ENCODE measurements at regions not wholly inside any gene's neighbourhood (a gene's known extent, or its start where the extent isn't known, plus 50 kb on each side); places are given as distances from the start of the nearest gene placed in this dataset.
"Not testable (repeated sequence)": the region's sequence is repeated elsewhere in the genome, so short reads cannot be mapped to it uniquely, and the experiment has no call there.

DNA sequence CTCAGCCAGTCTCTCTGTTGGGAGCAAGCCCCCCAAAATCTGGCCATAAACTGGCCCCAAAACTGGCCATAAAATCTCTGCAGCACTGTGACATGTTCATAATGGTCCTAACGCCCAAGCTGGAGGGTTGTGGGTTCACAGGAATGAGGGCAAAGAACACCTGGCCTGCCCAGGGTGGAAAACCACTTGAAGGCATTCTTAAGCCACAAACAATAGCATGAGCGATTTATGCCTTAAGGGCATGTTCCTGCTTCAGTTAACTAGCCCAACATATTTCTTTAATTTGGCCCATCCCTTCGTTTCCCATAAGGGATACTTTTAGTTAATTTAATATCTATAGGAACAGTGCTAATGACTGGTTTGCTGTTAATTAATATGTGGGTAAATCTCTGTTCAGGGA, 205.8 kb downstream of the ALG10 start:
- not testable (repeated sequence) for FAIRE-seq

DNA sequence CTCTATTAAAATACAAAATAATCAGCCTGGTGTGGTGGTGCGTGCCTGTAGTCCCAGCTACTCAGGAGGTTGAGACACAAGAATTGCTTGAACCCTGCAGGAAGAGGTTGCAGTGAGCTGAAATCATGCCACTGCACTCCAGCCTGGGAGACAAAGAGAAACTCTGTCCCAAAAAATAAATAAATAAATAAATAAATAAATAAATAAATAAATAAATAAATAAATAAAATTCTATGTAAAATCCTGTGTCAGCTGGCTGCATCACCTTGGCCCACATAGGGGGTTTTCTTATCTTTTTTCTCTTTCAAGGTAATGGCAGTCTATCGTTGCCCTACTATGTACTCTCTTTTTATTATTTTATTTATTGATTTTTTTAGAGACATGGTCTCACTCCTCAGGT, 206.7 kb downstream of the ALG10 start:
- FAIRE-seq: not testable (repeated sequence)

GRCh38 chr12:34233618-34234017, 211.3 kb downstream of the ALG10 start:
- no peak for FAIRE-seq

DNA sequence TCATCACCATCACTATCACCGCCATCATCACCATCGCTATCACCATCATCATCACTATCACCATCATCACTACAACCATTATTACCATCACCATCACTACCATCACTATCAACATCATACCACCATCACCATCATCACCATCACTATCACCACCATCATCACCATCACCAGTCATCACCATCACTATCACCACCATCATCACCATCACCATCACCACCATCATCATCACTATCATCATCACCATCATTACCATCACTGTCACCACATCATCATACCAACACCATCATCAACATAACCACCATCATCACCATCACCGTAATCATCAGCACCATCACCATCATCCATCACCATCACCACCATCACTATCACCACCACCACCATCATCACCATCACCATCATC, 213.8 kb downstream of the ALG10 start:
- FAIRE-seq: no peak

GRCh38 chr12:34244608-34245007, 222.3 kb downstream of the ALG10 start:
- FAIRE-seq: no peak

DNA sequence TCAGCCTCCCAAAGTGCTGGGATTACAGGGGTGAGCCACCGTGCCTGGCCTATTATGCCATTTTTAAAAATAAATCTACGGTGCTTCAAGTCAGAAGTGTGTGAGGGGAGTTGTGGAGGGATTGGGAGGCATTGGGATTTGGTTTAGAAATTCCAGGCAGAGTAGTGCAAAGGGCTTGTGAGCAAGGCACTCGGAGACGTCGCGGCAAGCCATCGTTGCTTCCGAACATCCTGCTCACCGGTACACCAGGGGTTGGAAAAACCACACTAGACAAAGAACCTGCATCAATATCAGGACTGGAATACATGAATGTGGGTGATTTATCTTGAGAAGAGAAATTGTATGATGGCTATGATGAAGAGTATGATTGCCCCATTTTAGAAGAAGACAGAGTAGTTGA, 227.0 kb downstream of the ALG10 start:
- FAIRE-seq: no peak

DNA sequence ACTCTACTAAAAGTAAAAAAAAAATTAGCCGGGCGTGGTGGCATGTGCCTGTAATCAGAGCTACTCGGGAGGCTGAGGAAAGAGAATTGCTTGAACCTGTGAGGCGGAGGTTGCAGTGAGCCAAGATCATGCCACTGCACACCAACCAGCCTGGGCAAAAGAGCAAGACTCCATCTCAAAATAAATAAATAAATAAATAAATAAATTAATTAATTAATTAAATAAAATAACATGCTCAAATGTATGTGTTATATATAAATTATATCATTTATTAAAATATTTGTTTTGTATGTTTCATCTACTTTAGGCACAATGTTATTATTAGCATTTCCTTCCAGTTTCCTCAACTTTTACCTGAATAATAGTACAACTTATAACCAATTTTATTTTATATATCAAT, 229.6 kb downstream of the ALG10 start:
- FAIRE-seq: not testable (repeated sequence)

DNA sequence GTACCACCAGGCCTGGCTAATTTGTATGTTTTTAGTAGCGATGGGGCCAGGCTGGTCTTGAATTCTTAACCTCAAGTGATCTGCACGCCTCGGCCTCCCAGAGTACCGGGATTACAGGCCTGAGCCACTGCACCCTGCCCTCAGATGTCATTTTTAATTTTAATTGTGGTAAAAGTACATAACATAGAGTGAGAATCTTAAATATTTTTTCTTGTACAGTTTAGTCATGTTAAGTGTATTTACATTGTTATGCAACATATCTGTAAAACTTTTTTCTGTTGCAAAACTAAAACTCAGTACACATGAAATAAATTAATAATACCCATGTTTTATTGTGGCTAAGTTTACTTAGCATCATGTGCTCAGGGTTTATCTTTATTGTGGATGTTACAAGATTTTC, 231.4 kb downstream of the ALG10 start:
- FAIRE-seq: peak; percentile 53

- FAIRE-seq: no peak
These were observed 234.8 kb downstream of the ALG10 start for GRCh38 chr12:34257093-34257492.

DNA sequence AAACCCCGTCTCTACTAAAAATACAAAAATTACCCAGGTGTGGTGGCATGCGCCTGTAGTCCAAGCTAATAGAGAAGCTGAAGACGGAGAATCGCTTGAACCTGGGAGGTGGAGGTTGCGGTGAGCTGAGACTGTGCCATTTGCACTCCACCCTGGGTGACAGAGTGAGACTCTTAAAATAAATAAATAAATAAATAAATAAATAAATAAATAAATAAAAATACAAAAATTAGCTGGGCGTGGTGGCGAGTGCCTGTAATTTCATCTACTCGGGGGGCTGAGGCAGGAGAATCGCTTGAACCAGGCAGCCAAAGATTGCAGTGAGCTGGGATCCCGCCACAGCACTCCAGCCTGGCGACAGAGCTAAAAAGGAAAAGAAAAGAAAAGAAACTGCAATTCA, 239.8 kb downstream of the ALG10 start:
- FAIRE-seq: not testable (repeated sequence)

GRCh38 chr12:34264110-34264509, 241.8 kb downstream of the ALG10 start:
- FAIRE-seq: no peak

- FAIRE-seq: not testable (repeated sequence)
These were observed 251.4 kb downstream of the ALG10 start for GRCh38 chr12:34273703-34274102.

DNA sequence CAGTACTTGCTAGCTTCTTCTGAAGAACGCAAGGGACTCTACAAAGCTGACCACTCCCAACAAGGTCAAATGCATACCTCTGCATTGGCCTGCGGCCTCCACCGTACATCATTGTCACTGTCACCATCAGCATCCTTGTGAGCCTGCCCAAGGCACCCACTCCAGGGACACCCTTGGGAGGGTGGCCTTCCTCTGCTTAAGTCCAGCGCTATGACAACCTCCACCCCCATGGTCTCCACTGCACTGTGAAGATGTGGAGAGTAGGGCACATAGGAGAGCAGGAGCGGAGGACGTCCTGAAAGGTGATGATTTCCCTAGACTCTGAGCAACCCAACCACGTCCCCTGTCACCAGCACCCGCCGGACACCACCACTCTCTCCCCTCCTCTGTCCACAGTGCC, 252.8 kb downstream of the ALG10 start:
- FAIRE-seq: no peak

- no peak for FAIRE-seq
These were observed 264.2 kb downstream of the ALG10 start for GRCh38 chr12:34286483-34286882.

DNA sequence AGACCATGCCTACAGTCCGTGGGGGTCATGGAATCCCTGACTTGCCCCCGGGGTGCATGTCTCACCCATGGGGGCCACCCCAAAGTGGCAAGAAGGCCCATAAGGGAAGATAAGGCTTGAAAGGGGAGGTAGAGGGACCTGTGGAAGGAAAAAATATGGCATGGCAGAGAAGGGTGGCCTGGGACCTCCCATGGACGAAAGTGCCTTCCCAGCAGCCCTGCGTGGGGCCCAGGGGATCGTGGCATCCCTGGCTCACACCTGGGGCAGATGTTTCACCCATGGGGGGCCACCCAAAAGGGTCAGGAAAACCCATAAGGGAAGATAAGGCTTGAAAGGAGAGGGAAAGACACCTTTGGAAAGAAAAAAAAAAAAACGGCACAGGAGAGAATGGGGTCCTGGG, 264.6 kb downstream of the ALG10 start:
- no peak for FAIRE-seq

DNA sequence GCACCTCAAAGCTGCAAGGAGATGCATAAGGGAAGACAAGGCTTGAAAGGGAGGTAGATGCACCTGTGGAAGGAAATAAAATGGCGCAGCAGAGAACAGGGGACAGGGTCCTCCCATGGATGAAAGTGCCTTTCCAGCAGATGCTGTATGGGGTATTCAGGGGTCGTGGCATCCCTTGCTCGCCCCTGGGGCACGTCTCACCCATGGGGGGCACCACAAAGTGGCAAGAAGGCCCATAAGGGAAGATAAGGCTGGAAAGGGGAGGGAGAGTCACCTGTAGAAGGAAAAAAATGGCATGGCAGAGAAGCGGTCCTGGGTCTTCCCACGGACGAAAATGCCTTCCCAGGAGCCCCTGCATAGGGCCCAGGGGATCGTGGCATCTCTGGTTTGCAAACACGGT, 265.1 kb downstream of the ALG10 start:
- no peak for FAIRE-seq

- no peak for FAIRE-seq
These were observed 266.0 kb downstream of the ALG10 start for GRCh38 chr12:34287986-34288962.

GRCh38 chr12:34288963-34289345, 266.7 kb downstream of the ALG10 start:
- FAIRE-seq: no peak

DNA sequence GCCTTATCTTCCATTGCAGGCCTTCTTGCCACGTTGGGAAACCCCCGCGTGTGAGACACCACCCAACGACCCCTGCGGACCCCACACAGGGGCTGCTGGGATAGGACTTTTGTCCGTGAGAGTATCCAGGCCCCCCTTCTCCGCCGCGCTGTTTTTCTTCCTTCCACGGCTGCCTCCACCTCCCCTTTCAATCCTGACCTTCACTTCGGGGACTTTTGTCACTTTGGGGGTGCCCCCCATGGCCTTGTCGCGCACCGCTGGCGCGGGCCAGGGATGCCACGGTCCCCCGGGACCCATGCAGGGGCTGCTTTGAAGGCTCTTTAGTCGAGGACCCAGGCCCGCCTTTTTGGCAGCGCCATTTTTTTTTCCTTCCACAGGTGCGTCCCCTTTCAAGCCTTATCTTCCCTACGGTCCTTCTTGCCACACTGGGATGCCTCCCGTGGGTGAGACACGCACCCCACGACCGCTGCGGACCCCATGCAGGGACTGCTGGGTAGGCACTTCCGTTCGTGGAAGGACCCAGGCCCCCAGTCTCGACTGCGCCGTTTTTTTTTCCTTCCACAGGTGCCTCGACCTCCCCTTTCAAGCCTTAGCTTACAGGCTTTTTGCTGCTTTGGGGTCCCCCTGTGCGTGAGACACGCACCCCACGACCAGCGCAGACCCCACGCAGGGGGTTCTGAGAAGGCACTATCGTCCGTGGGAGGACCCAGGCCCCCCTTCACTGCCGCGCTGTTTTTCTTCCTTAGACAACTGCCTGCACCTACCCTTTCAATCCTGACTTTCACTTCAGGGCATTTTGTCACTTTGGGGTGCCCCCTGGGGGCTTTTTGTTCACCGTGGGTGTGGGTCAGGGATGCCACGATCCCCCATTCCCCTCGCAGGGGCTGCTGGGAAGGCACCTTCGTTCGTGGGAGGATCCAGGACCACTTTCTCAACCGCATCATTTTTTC, 267.4 kb downstream of the ALG10 start:
- no peak for FAIRE-seq

GRCh38 chr12:34290381-34290995, 268.2 kb downstream of the ALG10 start:
- FAIRE-seq: no peak

DNA sequence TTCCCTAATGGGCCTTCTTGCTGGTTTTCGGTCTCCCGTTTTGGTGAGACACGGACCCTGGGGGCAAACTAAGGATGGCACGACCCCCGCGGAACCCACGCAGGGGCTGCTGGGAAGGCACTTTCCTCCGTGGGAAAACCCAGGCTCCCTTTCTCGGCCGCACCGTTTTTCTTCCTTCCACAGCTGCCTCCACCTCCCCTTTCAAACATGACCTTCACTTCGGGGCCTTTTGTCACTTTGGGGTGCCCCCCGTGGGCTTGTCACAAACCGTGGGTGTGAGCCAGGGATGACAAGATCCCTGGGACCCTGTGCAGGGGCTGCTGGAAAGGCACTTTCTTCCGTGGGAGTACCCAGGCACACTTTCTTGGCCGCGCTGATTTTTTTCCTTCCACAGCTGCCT, 268.7 kb downstream of the ALG10 start:
- FAIRE-seq: no peak

- no peak for FAIRE-seq
These were observed 269.2 kb downstream of the ALG10 start for GRCh38 chr12:34291426-34291901.

All from endometrium (tissue), 2 donors.